ENCODE measurements at regions not wholly inside any gene's neighbourhood (a gene's known extent, or its start where the extent isn't known, plus 50 kb on each side); places are given as distances from the start of the nearest gene placed in this dataset.

DNA sequence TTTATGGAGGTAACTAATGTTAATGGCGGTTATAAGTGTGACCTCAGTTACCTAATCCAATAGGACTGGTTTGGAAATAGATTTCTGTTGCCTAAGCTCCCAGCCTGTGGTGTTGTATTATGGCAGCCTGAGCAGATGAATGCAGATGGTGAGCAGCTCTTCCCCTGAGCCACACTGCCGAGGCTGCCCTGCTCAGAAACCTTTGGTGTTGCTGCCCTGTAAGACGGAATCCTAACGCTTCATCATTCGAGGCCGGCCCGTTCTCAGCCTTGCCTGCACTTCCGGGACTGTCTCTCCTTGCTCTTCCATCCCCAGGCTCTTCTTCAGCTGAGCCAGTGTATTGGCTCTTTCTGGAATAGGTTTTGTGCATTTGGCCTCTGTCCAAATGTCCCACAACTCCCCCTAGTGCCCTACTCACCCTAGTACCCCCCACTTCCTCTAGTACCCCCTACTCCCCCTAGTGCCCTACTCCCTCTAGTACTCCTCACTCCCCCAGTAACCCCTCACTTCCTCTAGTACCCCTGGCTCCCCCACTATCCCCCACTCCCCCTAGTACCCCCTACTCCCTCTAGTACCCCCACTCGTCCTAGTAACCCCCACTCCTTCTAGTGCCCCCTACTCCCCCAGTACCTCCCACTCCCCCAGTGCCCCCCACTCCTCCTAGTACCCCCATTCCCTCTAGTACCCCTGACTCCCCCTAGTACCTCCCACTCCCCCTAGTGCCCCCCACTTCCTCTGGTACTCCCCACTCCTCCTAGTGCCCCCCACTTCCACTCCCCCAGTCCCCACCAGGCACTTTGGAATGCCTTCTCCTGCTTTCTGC lies 106.0 kb upstream of the TAF1B start:
- peak overlapping the region; percentile 67 for H3K27ac Mint-ChIP-seq
- no peak overlapping the region for H3K4me3 Mint-ChIP-seq
- peaks cover 3% of the 10 kb centered on the region for H3K27me3 Mint-ChIP-seq
- ATAC-seq (ENCODE audit: low read depth) (no peak), DNase-seq (no peak)
- peaks cover 8% of the 10 kb centered on the region for H3K36me3 Mint-ChIP-seq
- H3K4me1 Mint-ChIP-seq = peaks cover 28% of the 10 kb centered on the region
- POLR2A ChIA-PET = interaction anchor here (0.6 to 2.7 kb wide), 6 partner anchors 10 to 1375 kb away, joined by 3 to 13 read pairs (median 5); partner anchors contain the start of genes ADAM17 and YWHAQ
- H3K9me3 Mint-ChIP-seq = peaks cover 6% of the 10 kb centered on the region

GRCh38 chr2:9738062-9738461 lies 105.2 kb upstream of the TAF1B start:
- Mint-ChIP-seq H3K4me3 (no peak overlapping the region), H3K27ac (no peak overlapping the region), H3K36me3 (peaks cover 8% of the 10 kb centered on the region), H3K4me1 (peaks cover 28% of the 10 kb centered on the region), H3K9me3 (peaks cover 6% of the 10 kb centered on the region), H3K27me3 (peaks cover 5% of the 10 kb centered on the region)
- POLR2A ChIA-PET = interaction anchor here (0.8 to 1.9 kb wide), 4 partner anchors 15 to 1374 kb away, joined by 3 to 4 read pairs (median 4); partner anchors contain the start of genes ADAM17 and YWHAQ
- ATAC-seq (ENCODE audit: low read depth) (no peak), DNase-seq (no peak)

- Mint-ChIP-seq H3K9me3 (peaks cover 6% of the 10 kb centered on the region), H3K4me3 (peak overlapping the region; percentile 79), H3K36me3 (peaks cover 8% of the 10 kb centered on the region), H3K4me1 (peaks cover 28% of the 10 kb centered on the region), H3K27ac (peak overlapping the region; percentile 89), H3K27me3 (peaks cover 8% of the 10 kb centered on the region)
- DNase-seq (no peak), ATAC-seq (ENCODE audit: low read depth) (peak; percentile 18)
- POLR2A ChIA-PET = interaction anchor here (0.6 to 1.9 kb wide), 4 partner anchors 14 to 183 kb away, joined by 3 to 4 read pairs (median 4); partner anchors contain the start of genes ADAM17 and YWHAQ
These were observed 104.5 kb upstream of the TAF1B start for GRCh38 chr2:9738535-9739496.

- Mint-ChIP-seq H3K27ac (peak overlapping the region; percentile 89), H3K36me3 (peaks cover 5% of the 10 kb centered on the region), H3K9me3 (peaks cover 3% of the 10 kb centered on the region), H3K4me3 (peak overlapping the region; percentile 79), H3K4me1 (peaks cover 28% of the 10 kb centered on the region), H3K27me3 (peaks cover 8% of the 10 kb centered on the region)
- POLR2A ChIA-PET = interaction anchor here (1.9 kb wide), 1 partner anchor 184 kb away, joined by 4 read pairs; the partner anchor contains the start of gene ADAM17
- DNase-seq (peak; percentile 54), ATAC-seq (ENCODE audit: low read depth) (peak; percentile 85)
These were observed 103.7 kb upstream of the TAF1B start for GRCh38 chr2:9739531-9739964.

DNA sequence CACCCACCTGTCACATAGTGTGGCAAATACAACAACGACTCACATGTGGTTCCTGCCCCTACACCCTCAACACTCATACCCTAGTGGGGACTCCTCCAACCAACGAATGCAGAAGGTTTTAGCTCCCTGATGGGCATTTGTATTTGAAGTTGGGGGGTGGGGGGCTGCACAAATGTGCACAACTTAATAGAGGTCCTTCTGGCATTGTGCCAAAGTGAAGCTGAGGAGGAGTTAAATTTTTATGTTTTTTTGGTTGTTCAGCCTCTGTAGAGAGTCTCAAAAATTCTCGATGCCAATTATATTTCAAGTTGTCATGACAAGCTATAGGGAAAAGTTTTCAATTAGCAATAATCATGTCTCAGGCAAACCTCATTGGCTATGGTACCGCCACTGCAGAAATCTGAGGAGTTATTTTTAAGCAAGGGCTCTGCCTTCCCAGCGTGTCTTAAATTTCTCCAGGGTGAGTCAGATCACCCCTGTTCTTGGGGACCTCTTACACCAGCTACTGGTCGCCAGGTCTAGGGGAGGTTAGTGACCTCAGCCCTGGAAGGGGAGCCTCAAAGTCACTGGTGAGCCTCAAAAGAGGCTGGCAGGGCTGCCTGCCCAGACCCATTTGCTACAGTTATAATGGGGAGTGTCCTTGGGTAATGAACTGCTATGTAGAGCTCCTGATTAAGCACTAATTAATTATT lies 102.7 kb upstream of the TAF1B start:
- no peaks in the 10 kb centered on the region for H3K36me3 Mint-ChIP-seq
- DNase-seq (no peak), ATAC-seq (ENCODE audit: low read depth) (no peak)
- H3K27ac Mint-ChIP-seq = no peak overlapping the region
- H3K4me1 Mint-ChIP-seq = peaks cover 20% of the 10 kb centered on the region
- POLR2A ChIA-PET = interaction anchor here (1.0 kb wide), 1 partner anchor 9 kb away, joined by 4 read pairs; no protein-coding TSS in a partner anchor
- peaks cover 12% of the 10 kb centered on the region for H3K27me3 Mint-ChIP-seq
- peaks cover 1% of the 10 kb centered on the region for H3K9me3 Mint-ChIP-seq
- H3K4me3 Mint-ChIP-seq = no peak overlapping the region

DNA sequence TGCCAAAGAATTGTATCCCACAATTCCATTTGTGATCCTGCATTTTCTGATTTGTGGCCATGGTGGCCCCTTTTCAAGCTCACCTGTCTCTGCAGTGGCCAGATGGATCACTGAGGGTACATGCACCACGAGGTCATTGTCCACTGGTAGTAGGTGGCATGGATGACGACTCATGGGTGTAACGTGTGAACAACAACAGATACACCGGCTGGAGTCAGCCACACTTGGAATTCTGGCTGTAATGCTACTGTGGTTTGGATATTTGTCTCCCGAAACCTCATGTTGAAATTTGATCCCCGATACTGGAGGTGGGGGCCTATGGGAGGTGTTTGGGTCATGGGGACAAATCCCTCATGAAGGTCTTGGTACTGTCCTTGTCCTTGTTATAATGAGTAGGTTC lies 102.2 kb upstream of the TAF1B start:
- peaks cover 1% of the 10 kb centered on the region for H3K9me3 Mint-ChIP-seq
- no peak overlapping the region for H3K4me3 Mint-ChIP-seq
- H3K27me3 Mint-ChIP-seq = peaks cover 12% of the 10 kb centered on the region
- no peak overlapping the region for H3K27ac Mint-ChIP-seq
- peaks cover 14% of the 10 kb centered on the region for H3K4me1 Mint-ChIP-seq
- ATAC-seq (ENCODE audit: low read depth) (no peak), DNase-seq (no peak)
- no peaks in the 10 kb centered on the region for H3K36me3 Mint-ChIP-seq
- POLR2A ChIA-PET = interaction anchor here (1.0 kb wide), 1 partner anchor 8 kb away, joined by 4 read pairs; no protein-coding TSS in a partner anchor

DNA sequence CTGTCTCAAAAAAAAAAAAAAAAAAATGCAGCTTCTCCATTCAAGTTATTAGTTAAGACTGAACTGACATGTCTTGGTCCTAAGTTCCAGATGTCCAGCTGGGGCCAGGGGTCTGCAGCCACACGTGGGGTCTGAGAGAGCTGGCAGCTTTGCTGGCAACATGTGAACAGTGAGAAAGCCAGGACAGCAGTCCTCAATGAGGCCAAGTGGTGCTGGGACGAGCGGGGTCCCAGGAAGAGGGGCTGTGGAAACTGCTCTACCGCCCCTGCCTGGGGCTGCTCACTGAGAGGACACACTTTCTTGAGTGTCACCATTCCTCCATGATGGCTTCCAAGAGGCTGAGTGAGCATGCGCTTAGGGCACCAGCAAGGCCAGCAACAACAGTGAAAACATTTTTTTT lies 100.7 kb upstream of the TAF1B start:
- Mint-ChIP-seq H3K27ac (no peak overlapping the region), H3K9me3 (peaks cover 1% of the 10 kb centered on the region), H3K36me3 (no peaks in the 10 kb centered on the region), H3K4me3 (no peak overlapping the region), H3K4me1 (peaks cover 2% of the 10 kb centered on the region), H3K27me3 (peaks cover 16% of the 10 kb centered on the region)
- no peak for ATAC-seq (ENCODE audit: low read depth)
- DNase-seq = no peak
- POLR2A ChIA-PET = no interaction called here

DNA sequence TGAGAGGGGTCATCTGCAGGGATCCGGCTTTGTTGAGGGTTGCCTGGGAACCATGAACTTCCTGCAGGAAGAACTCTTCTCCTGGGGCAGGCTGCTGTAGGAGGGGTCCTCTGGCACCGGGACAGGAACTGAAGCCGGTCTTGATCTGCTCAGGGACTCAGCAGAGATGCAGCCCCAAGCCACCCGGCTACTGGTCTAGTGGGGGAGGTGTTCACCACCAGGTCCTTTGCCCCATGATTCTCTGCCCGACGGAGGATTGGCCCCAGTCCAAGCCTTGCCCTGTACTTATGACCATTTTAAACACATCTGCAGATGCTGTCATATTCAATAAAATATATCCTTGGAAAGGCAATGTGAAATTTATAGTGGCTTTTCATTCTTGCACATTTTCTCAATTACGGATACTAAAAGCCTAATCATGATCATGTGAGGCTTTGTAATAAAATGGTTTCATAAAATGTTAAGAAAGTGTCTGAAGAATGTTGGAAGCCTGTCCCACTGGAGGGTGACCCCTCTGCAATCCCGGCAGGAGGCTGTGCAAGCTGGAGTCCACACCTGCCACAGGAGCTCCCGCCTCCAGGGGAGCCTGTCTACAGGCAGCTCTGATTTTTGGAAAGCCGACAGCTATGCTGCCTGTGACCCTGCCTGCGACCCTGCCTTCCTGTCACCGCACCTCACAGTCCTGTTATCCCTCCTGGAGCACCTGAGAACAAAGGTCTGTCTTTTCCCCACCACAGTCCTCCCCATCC lies 98.8 kb upstream of the TAF1B start:
- ATAC-seq (ENCODE audit: low read depth) = no peak
- DNase-seq = no peak
- no peaks in the 10 kb centered on the region for H3K36me3 Mint-ChIP-seq
- H3K4me3 Mint-ChIP-seq = no peak overlapping the region
- H3K27ac Mint-ChIP-seq = no peak overlapping the region
- H3K27me3 Mint-ChIP-seq = peaks cover 16% of the 10 kb centered on the region
- POLR2A ChIA-PET = no interaction called here
- H3K9me3 Mint-ChIP-seq = peaks cover 1% of the 10 kb centered on the region
- peaks cover 4% of the 10 kb centered on the region for H3K4me1 Mint-ChIP-seq

- Mint-ChIP-seq H3K4me1 (peaks cover 5% of the 10 kb centered on the region), H3K27ac (no peak overlapping the region), H3K27me3 (peaks cover 16% of the 10 kb centered on the region), H3K9me3 (peaks cover 1% of the 10 kb centered on the region), H3K36me3 (no peaks in the 10 kb centered on the region), H3K4me3 (no peak overlapping the region)
- ATAC-seq (ENCODE audit: low read depth) = no peak
- POLR2A ChIA-PET = no interaction called here
- no peak for DNase-seq
These were observed 97.9 kb upstream of the TAF1B start for GRCh38 chr2:9745153-9745899.

- POLR2A ChIA-PET = no interaction called here
- ATAC-seq (ENCODE audit: low read depth) = no peak
- no peaks in the 10 kb centered on the region for H3K9me3 Mint-ChIP-seq
These were observed 95.9 kb upstream of the TAF1B start for GRCh38 chr2:9747396-9747795.

DNA sequence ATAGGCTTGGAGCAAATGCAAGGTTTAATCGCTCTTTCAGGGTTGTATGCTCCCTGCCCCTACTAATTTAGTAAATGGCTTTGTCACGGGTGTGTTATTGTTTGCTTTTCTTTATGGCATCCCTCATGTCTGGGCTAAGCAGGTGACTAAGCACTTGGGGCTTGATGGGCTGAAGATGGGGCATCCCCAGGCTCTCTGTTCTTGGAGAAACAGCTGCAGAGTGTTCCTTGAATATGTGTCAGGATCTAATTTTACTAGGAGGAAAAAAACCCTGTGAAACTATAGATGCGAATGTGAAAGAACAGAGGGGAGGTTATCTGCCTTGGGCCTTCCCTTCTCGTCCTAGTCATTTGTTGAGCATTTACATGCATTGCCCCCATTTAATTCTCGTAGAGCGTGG lies 94.7 kb upstream of the TAF1B start:
- no peak overlapping the region for H3K4me3 Mint-ChIP-seq
- POLR2A ChIA-PET = interaction anchor here (1.2 kb wide), 1 partner anchor 8 kb away, joined by 4 read pairs; no protein-coding TSS in a partner anchor
- H3K27me3 Mint-ChIP-seq = peaks cover 16% of the 10 kb centered on the region
- H3K27ac Mint-ChIP-seq = no peak overlapping the region
- DNase-seq (no peak), ATAC-seq (ENCODE audit: low read depth) (no peak)
- H3K36me3 Mint-ChIP-seq = no peaks in the 10 kb centered on the region
- peaks cover 31% of the 10 kb centered on the region for H3K4me1 Mint-ChIP-seq
- H3K9me3 Mint-ChIP-seq = no peaks in the 10 kb centered on the region

More at GRCh38 chr2:9747396-9747795, 95.9 kb upstream of the TAF1B start:
- Mint-ChIP-seq H3K4me1 (peaks cover 23% of the 10 kb centered on the region), H3K27me3 (peaks cover 20% of the 10 kb centered on the region), H3K27ac (no peak overlapping the region), H3K36me3 (no peaks in the 10 kb centered on the region), H3K4me3 (no peak overlapping the region)
- DNase-seq = no peak

Data from activated naive CD8-positive, alpha-beta T cell treated with anti-CD3 and anti-CD28 coated beads, Interleukin-2, amount 10 ng/mL, durations not matched to agents 7 days and 5 days (primary cell).